Large intestine (tissue), 3 donors: ENCODE measurements at regions not wholly inside any gene's neighbourhood (a gene's known extent, or its start where the extent isn't known, plus 50 kb on each side); places are given as distances from the start of the nearest gene placed in this dataset.

Source experiments
- DNase-seq, 2 donors: peaks; one replicate each; pipeline versions ENCODE4 v3.0.0 to v3.0.0-alpha.2; 2013
- H3K27ac ChIP-seq: one replicate; pipeline ENCODE4 v1.5.1; 2013; ENCODE audit warnings: low read length
- H3K27me3 ChIP-seq: 2 replicates; pipeline ENCODE4 v1.6.1; 2013; ENCODE audit warnings: low read length; ENCODE audit not compliant: control insufficient read depth, insufficient read depth
- H3K36me3 ChIP-seq: 2 replicates; pipeline ENCODE4 v1.6.1; 2013; ENCODE audit warnings: low read length; ENCODE audit not compliant: control insufficient read depth, insufficient read depth
- H3K4me1 ChIP-seq: one replicate; pipeline ENCODE4 v1.6.1; 2013; ENCODE audit warnings: low read length; ENCODE audit not compliant: control insufficient read depth, insufficient read depth
- H3K4me3 ChIP-seq: one replicate; pipeline ENCODE4 v1.5.1; 2013; ENCODE audit warnings: low read length
- H3K9me3 ChIP-seq: one replicate; pipeline ENCODE4 v1.6.1; 2013; ENCODE audit warnings: mild to moderate bottlenecking, low read depth, low read length, moderate library complexity; ENCODE audit not compliant: control insufficient read depth
- WGBS: methylation state at CpG from one replicate; pipeline ENCODE4 v1.1.5; 2013; ENCODE audit warnings: low lambda C conversion rate; ENCODE audit not compliant: insufficient coverage; 5-methylcytosine and 5-hydroxymethylcytosine counted together

DNA sequence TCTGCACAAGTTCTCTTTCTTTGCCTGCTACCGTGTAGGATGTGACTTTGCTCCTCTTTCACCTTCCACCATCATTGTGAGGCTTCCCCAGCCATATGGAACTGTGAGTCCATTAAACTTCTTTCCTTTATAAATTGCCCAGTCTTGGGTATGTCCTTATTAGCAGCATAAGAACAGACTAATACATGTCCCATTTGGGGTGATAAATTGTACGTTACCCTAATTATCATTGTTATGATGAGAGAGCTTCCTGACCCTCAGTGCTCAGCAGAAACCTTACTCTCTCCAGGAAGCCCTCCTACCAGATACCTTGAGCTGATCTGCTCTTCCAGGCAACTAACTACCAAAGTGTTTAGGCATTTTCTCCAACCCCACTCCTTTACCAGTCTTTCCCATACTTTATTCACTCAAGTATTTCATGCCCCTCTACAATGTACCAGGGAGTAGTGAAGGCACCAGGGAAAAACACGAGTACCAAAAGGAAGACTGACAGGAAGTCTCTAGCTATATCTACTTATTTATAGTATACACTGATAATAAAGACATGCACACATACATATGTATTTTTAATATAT is 196.2 kb downstream of the MYCN start:
- 100% methylated on average over 1 of the region's 3 CpGs for WGBS
- Histone ChIP-seq H3K9me3 (no peaks in the 10 kb centered on the region), H3K36me3 (no peaks in the 10 kb centered on the region), H3K27ac (no peak overlapping the region), H3K4me3 (no peak overlapping the region), H3K4me1 (peaks cover 5% of the 10 kb centered on the region), H3K27me3 (no peaks in the 10 kb centered on the region)
- DNase-seq = peak in 1 of 2 donors; percentile 0

DNA sequence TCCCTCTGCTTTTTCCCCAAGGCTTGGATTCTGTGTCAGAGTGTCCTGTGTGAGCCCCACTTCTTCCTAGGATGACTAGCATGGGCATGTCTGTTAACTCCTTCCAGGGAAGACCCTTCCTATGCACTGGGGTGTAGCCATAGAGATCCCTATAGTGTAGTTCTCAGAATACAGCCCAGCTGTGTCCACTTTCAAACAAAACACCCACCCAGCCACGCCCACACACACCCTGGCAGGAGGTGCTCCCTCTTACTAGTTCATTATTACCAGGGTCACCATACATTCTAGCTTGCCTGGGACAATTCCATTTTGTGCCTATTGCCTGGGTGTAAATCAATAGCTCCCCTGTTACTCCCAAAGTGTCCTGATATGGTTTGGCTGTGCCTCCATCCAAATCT is 195.6 kb downstream of the MYCN start:
- Histone ChIP-seq H3K9me3 (no peaks in the 10 kb centered on the region), H3K27ac (no peak overlapping the region), H3K4me1 (peaks cover 5% of the 10 kb centered on the region), H3K4me3 (no peak overlapping the region), H3K36me3 (no peaks in the 10 kb centered on the region), H3K27me3 (no peaks in the 10 kb centered on the region)
- no CpG with 5 or more reads among the region's 1 CpG for WGBS
- DNase-seq = peak in 1 of 2 donors; percentile 0

DNA sequence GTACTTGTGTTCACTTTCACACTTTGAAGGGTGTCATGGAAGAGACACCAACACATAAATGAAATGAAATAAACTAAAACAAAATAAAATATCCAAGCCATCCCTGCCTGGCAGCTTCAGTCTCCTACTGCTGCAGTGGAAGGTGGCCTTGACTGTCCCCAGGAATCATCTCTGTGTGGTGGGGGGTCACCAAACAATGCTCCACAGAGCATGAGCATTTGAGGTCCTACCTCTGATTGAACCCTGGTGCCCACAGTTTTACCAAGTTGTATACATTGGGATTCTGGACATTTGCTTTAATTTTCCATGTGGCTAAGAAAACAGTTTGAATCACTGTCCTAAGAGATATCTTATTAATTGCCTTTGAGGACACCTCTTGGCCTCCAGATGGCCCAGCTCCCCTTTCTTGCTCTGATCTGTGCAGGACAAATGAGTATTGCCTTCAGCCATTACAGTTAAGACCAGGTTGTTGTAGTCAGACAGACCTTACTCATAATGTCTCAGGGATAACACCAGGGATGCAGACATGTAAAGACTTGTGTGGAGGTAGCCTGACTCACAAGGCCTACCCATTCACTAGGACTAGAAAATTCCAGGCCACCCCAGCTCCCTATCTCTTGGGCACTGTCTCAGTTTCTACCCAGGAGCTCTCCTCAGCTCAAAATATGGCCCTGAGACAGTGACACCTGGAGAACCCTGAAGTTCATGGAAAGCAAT is 195.0 kb downstream of the MYCN start:
- no peak overlapping the region for H3K4me3 ChIP-seq
- H3K27ac ChIP-seq = no peak overlapping the region
- no peaks in the 10 kb centered on the region for H3K36me3 ChIP-seq
- peak in 1 of 2 donors; percentile 1 for DNase-seq
- no peaks in the 10 kb centered on the region for H3K9me3 ChIP-seq
- peaks cover 5% of the 10 kb centered on the region for H3K4me1 ChIP-seq
- no peaks in the 10 kb centered on the region for H3K27me3 ChIP-seq

DNA sequence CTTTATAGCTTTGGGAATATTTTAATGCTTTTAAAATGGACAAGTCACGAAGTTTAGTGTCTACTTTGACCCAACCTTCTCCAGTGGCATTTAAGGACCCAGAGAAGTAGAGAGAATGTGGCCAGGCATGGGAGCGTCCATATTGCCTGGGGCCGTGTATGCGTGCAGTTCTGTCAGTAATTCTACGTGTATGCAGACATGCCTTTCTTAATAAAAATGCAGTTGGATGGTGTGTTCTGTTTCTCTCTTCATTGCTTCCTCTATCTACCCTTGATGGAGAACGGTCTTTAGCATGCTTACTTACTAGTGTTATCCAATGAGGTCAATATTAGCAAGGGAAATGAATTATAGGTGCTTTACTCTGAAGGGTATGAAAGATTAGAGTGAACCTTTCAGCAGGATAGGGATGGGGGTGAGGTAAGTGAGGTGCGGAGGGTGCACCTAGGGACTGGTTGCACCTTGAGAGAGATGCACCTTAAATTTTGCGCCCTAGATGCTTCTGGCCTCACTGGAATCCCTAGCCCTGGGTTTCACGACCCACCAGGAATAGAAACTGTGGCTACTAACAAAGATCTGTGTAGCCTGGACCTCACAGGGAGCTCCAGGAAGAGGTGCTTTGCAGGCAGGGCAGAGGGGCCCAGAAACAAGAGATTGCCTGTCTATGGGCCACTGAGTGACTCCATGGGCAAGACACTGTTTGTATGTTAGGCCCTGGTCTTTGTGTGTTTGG is 194.3 kb downstream of the MYCN start:
- WGBS = no CpG with 5 or more reads among the region's 9 CpGs

DNA sequence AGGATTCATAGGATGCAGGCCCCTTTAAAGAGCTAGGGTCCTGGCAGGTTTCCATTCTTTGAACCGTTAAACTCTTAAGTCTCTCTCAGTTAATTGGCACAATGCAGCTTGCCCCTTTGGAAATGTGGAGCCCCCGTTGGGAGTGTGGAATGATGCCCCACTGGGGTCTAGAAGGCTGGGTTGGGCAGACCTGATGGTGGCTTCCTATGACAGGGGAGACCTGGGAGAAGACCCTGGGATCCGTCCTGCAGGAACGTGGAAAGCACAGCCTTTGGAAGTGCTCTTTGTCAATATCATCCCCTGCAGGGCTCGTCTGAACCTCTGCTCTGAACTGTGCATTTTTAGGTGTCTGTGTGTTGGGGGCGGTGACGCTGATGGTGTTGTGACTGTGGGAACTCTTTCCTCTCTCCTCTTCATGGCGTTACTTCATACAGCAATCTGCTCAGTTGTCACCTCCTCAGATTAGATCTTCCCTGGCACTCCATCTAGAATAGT is 190.6 kb downstream of the MYCN start:
- Histone ChIP-seq H3K9me3 (no peaks in the 10 kb centered on the region), H3K27me3 (no peaks in the 10 kb centered on the region), H3K36me3 (no peaks in the 10 kb centered on the region), H3K27ac (no peak overlapping the region), H3K4me3 (no peak overlapping the region), H3K4me1 (peaks cover 3% of the 10 kb centered on the region)
- WGBS = no CpG with 5 or more reads among the region's 8 CpGs
- DNase-seq = peak in 1 of 2 donors; percentile 0

More for the DNA sequence above, 194.3 kb downstream of the MYCN start:
- no peaks in the 10 kb centered on the region for H3K36me3 ChIP-seq
- H3K4me1 ChIP-seq = no peaks in the 10 kb centered on the region
- H3K27ac ChIP-seq = no peak overlapping the region
- H3K9me3 ChIP-seq = no peaks in the 10 kb centered on the region
- no peaks in the 10 kb centered on the region for H3K27me3 ChIP-seq
- H3K4me3 ChIP-seq = no peak overlapping the region
- peak in 1 of 2 donors; percentile 1 for DNase-seq

DNA sequence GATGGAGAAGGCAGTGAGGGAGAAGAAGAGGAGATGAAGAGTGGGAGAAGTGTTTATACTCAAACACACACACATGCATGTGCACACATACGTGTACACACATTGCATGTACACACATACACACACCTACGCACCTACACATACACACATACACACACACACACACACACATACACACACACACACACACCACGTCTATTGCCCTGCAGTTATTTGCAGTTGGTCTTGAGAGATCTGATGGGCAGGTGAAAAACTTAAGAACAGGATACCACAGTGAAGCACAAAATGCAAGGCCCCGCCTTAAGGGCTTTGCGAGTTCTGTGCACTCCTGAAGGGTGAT is 190.2 kb downstream of the MYCN start:
- H3K27me3 ChIP-seq = no peaks in the 10 kb centered on the region
- H3K4me3 ChIP-seq = no peak overlapping the region
- no peaks in the 10 kb centered on the region for H3K36me3 ChIP-seq
- DNase-seq = peak in 1 of 2 donors; percentile 0
- H3K9me3 ChIP-seq = no peaks in the 10 kb centered on the region
- peaks cover 8% of the 10 kb centered on the region for H3K4me1 ChIP-seq
- no CpG with 5 or more reads among the region's 5 CpGs for WGBS
- no peak overlapping the region for H3K27ac ChIP-seq

DNA sequence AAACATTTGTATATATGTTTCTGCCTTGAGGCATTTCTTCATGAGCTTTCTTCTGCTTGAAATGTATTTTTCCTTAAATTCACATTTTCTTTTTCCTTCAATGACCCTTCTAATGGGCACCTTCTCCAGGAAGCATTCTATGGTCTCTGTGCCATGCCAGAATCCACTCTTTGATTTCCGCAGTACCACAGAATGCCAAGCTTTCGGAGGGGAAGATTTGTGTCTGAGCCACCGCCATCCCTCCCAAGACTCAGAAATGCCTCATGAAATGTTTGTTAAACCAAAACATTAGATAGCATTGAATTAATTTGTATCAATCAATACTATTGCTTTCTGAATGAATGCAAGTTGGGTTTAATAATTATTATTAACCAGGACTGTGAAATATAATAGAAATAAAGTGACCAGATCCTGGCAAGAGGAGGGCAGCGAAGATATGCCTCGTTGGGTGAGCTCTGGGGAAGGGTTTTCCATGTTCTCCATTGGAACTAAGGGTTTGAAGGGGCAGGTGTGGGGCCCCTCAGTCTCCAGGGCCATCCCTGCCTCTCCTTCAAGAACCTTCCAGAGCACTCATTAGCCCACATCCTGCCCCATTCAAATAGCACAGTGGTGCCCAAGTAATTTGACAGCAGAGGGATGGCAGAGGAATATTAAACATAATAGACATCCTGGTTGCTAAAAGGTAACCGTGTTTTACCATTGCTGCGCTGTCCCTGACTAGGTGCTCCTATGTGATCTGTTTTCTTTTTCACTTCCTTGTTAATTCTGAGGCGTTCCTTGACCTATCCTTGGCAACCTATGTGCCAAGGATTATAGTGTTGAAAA is 189.6 kb downstream of the MYCN start:
- DNase-seq = peak in 1 of 2 donors; percentile 0
- no peaks in the 10 kb centered on the region for H3K9me3 ChIP-seq
- no peak overlapping the region for H3K27ac ChIP-seq
- H3K36me3 ChIP-seq = no peaks in the 10 kb centered on the region
- H3K27me3 ChIP-seq = no peaks in the 10 kb centered on the region
- peaks cover 14% of the 10 kb centered on the region for H3K4me1 ChIP-seq
- no CpG with 5 or more reads among the region's 8 CpGs for WGBS
- no peak overlapping the region for H3K4me3 ChIP-seq

DNA sequence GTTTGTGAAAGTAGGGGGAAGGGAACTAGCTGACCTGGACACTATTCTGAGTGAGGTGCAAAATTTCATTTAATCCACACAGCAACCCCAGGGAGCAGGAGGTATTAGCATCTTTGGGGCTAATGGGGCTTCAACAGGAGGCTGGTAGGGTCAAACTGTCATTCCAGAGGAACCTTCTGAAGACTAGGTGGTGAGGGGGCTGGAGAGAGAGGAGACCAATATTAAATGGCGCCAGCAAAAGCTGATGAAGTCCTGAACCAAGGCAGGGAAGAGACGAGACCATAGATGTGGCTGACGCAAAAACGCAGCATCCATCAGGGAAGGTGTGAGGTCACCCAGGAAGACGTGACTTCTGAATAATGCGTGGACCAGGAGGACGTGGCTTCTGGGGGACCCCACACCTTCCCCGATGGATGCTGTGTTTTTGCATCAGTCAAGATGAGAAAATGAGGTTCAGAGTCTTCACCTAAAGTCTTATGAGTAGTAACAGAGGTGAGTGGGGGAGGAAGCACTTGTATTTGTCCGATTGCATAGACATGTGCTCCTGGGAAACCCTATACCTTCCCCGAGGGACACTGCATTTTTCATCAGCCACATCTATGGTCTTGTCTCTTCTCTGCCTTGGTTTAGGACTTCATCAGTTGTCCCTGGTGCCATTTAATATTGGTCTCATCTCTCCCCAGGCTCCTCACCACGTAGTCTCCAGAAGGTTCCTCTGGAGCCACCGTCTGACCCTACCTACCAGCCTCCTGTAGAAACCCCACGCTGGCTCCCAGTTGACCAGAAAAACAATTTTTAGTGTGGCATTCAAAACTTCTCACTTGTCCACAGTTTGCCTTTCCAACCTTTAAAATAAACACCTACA is 188.6 kb downstream of the MYCN start:
- H3K36me3 ChIP-seq = no peaks in the 10 kb centered on the region
- no peak overlapping the region for H3K4me3 ChIP-seq
- H3K27ac ChIP-seq = no peak overlapping the region
- no CpG with 5 or more reads among the region's 13 CpGs for WGBS
- H3K9me3 ChIP-seq = no peaks in the 10 kb centered on the region
- H3K27me3 ChIP-seq = no peaks in the 10 kb centered on the region
- peaks cover 23% of the 10 kb centered on the region for H3K4me1 ChIP-seq
- DNase-seq = peak in 1 of 2 donors; percentile 0

DNA sequence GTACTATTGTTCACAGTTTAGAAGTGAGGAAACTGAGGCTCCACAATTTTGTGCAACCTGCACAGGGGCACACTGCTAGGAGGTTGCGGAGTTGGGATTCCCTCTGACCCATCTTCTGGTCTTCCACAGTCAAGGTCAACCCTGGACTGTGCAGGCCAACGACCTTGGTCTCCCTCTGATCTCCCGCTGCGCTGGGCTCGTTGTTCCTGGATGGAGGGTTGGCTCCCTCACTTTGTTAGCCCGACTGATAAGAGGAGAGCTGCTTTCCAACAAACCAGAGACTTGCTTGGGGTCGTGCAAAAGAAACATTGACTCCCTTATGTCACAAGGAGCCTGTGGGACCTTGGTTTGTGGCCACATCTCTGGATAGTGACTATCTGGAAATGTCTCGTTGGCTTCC is 187.6 kb downstream of the MYCN start:
- Histone ChIP-seq H3K36me3 (no peaks in the 10 kb centered on the region), H3K9me3 (no peaks in the 10 kb centered on the region), H3K4me3 (no peak overlapping the region), H3K4me1 (peaks cover 30% of the 10 kb centered on the region), H3K27ac (no peak overlapping the region), H3K27me3 (no peaks in the 10 kb centered on the region)
- DNase-seq = peak in 1 of 2 donors; percentile 0
- no CpG with 5 or more reads among the region's 8 CpGs for WGBS
